Skeletal muscle cell (primary cell): ENCODE measurements at regions not wholly inside any gene's neighbourhood (a gene's known extent, or its start where the extent isn't known, plus 50 kb on each side); places are given as distances from the start of the nearest gene placed in this dataset.
A peak's percentile ranks its signal among the peaks of the same experiment; 100 is the strongest.

Source experiments
- DNase-seq: peaks from one replicate; pipeline ENCODE4 v3.0.0-alpha.2; 2010; ENCODE audit warnings: low read depth
- H3K4me3 ChIP-seq: 2 replicates; pipeline ENCODE4 v1.5.1; 2011; ENCODE audit warnings: low read depth, mild to moderate bottlenecking, control low read depth, low read length, moderate library complexity

DNA sequence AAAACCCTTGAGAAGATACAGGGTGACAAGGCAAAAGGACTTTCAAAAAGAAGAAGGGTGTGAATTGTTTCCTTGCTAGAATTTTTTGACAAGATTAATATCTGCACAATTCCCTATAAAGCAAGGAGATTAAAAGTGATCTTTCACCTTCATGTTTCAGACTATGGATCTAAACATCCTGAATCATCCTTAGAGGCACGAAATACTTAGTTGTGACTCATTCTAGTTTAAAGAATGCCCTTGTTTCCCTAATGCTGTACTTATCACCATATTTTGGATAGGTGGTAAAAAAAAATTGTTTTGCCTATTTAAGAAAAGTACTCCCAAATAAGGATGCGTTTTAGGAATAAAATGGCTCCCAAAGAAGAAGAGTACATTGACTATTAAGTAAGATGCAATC lies 415.1 kb downstream of the LRRIQ3 start:
- DNase-seq, result no peak
- no peak overlapping the region for H3K4me3 ChIP-seq

DNA sequence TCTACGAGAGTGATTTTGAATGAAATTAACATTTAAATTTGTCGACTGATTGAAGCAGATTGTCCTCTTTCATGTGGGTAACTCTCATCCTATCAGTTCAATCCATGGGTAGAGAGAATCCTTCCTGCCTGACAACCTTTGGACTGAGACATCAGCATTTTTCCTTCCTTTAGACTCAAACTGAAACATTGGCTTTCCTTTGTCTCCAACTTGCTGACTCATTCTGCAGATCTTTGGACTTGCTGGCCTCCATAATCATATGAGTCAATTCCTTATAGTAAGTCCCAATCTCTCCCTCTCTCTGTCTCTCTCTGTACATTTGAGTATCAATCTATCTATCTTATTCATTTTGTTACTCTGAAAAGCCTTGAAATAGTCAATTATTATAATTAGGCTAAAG lies 416.7 kb downstream of the LRRIQ3 start:
- DNase-seq, result peak; percentile 19
- H3K4me3 ChIP-seq, result no peak overlapping the region

- DNase-seq, result no peak
- H3K4me3 ChIP-seq, result no peak overlapping the region
These were observed 419.5 kb downstream of the LRRIQ3 start for GRCh38 chr1:73778471-73778870.

DNA sequence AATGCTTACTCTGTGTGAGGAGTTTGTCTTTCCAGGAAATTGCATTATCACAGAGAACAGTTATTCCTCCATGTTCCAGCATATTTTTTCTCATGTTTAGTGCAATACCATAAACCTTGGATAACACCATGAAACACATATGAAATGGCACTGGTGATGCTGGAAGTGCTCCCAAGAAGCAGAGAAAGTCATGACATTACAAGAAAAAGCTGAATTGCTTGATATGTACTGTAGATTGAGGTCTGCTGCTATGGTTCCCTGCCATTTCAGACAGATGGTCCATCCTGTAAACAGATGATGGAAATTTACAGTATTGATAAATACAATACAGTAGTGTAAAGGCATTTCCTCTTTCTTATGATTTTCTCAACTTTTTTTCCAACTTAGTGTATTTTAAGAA lies 422.1 kb downstream of the LRRIQ3 start:
- DNase-seq, result no peak

DNA sequence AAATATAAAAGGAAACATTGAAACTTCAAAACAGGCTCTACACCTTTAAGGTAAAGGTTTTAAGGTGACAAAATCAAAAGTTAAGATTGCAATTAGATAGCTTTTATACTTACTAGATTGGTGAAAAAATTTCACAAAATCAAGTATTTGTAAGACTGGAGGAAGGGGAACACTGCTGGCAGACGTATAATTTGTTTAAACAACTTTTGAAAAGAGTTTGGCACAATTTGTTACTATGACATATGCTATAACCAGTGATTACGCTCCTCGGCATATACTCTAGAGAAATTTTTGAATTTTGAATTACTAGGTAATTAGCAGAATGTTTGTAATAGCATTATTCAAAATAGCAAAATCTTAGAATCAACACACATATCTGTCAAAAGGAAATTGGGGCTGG lies 425.0 kb downstream of the LRRIQ3 start:
- DNase-seq, result no peak
- H3K4me3 ChIP-seq, result no peak overlapping the region

More for the DNA sequence above, 422.1 kb downstream of the LRRIQ3 start:
- no peak overlapping the region for H3K4me3 ChIP-seq

- no peak overlapping the region for H3K4me3 ChIP-seq
- DNase-seq, result no peak
These were observed 426.6 kb downstream of the LRRIQ3 start for GRCh38 chr1:73771396-73771795.

DNA sequence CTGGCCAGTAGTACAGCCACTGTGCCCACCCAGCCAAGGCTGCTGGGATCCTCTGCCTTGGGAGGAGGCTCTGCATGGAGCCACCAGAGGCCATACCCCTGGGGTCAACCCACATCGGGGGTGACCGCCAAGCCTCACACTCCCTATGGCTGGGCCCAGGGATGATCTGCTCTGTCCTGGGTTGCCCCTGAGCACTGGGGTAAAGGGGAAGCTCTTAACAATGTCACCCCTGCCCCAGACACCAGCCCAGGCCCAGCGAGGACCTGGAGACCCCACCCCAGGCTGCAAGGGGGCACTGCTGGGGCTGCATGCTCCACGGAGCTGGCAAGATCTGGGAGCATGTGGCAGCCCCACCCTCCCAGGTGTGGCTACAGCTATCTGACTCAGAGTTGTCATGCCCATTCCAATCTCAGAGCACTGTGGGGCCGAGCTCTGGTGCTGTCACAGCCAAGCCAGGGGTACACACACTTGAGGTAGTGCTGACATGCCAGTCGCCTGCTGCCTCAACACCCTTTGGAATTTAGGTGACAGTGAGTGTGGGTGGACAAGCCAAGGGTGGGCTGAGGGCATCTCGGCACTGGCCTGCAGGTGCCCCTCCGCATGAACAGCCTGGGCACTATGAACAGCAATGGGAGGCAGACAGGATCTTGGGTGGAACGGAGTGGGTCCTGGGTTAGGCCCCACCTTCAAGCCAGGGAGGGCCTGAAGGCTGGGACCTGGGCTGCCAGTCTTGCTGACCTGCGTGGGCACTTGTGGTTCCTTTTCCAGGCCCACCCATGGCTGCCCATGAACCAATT lies 427.7 kb downstream of the LRRIQ3 start:
- H3K4me3 ChIP-seq, result no peak overlapping the region
- DNase-seq, result no peak

DNA sequence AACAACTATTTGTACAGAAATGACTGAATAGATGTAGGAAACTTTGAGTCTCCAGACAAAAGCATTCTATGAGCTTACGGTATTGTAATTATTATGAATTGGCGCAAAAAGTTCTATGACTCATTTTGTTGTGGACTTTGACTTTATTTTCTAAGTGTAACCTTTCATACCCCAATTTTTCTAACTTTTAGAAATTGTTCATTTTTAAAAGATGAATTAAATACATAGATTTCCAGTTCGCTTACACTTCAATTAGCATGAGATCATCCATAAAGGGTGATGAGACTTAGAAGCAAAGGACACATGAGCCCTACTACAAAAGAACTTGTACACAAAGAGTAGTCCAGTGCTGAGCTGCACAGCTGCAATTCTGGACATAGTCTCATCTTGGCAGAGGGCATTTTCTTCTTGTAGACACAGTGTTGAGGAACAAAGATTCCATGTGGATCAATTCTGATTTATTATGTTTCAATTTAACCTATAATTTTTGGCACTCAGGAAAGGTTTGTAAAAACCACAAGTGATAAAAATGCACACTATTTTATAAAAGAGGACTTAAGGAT lies 431.1 kb downstream of the LRRIQ3 start:
- no peak overlapping the region for H3K4me3 ChIP-seq
- no peak for DNase-seq

DNA sequence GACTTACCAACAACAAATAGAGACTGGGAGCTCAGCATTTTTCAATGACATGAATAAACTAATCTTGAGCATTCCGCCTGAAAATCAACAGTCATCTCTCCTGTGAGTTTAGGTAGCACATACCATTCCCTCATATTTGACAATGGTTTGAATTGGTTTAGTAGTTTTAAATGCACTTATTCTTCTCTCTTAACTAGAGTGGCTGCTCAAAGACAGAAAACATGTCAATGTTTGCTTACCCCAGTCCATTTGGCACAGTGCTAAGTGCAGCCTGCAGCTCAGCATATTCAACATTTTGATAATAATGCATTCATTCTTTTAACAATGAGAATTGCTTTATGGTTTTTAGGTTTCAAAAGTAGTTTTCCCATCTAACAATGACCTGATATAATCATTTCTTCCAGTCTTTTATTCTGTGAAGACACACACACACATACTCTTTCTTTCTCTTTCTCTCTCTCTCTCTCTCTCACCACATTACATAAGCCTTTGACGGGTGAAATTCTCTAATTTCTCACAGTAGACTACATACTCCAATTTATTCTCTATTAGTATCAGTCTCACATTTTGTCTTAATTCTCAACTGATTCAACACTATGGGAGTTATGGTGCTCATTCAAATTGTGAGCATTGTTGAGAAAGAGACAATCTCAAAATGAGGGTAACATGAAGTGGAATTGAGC lies 432.3 kb downstream of the LRRIQ3 start:
- no peak overlapping the region for H3K4me3 ChIP-seq
- no peak for DNase-seq

GRCh38 chr1:73761559-73761958 lies 436.4 kb downstream of the LRRIQ3 start:
- H3K4me3 ChIP-seq, result no peak overlapping the region
- DNase-seq, result no peak

DNA sequence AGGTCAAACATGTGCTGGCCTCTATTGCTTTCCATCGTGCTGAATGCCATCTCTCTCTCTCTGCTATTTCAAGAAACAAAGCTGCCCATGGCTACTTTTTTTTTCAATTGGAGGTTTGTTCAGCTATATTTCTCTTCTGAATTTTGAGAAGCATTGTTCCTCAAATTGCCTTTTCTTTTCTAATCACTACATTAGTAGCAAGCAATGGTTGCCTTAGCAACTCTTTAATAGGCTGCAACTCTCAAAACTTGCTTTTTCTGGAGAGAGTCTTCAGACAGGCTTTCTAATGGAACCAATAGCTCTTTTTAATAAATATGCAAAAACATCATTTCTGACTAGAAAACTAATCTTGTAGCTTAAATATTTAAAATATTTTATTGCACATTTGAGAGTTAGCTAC lies 439.0 kb downstream of the LRRIQ3 start:
- DNase-seq, result no peak
- H3K4me3 ChIP-seq, result no peak overlapping the region

GRCh38 chr1:73756817-73757216 lies 441.2 kb downstream of the LRRIQ3 start:
- no peak overlapping the region for H3K4me3 ChIP-seq
- no peak for DNase-seq

DNA sequence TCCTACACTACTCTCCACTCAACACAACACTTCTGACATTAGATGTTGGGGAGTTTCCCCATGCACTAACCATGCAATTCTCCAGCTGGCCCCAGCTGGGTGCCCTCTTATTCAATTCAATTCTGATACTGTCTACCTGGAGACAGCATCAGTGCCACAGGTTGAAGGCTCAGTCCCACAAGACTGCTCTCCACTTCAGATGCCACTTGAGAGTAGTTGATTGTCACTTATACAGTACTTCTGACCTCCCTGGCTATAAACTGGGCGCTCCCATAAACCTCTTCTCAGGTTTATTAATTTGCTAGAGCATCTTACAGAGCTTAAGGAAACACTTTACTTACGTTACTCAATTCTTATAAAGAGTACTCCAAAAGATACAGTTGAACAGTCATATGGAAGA lies 442.3 kb downstream of the LRRIQ3 start:
- no peak for DNase-seq
- H3K4me3 ChIP-seq, result no peak overlapping the region

GRCh38 chr1:73749996-73750395 lies 448.0 kb downstream of the LRRIQ3 start:
- DNase-seq, result no peak

DNA sequence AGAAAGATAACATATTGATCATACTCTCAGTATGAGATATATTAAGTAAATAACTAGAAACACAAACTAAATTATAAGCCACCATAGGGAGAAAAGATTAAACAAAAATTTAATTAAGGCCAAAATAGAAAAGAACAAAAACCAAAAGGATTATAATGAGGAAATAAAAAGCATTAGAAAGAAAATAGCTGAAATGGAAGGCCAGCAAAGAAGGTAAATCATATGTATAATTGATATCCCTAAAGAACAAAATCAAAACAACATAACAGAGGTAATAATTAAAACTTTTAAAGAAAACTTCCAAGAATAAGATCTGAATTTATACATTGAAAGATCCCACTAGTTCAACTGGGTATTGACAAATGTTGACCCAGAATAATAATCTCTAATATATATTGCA lies 453.0 kb downstream of the LRRIQ3 start:
- H3K4me3 ChIP-seq, result no peak overlapping the region
- no peak for DNase-seq

More at GRCh38 chr1:73749996-73750395, 448.0 kb downstream of the LRRIQ3 start:
- H3K4me3 ChIP-seq, result no peak overlapping the region

- no peak overlapping the region for H3K4me3 ChIP-seq
- no peak for DNase-seq
These were observed 461.9 kb downstream of the LRRIQ3 start for GRCh38 chr1:73736125-73736524.

DNA sequence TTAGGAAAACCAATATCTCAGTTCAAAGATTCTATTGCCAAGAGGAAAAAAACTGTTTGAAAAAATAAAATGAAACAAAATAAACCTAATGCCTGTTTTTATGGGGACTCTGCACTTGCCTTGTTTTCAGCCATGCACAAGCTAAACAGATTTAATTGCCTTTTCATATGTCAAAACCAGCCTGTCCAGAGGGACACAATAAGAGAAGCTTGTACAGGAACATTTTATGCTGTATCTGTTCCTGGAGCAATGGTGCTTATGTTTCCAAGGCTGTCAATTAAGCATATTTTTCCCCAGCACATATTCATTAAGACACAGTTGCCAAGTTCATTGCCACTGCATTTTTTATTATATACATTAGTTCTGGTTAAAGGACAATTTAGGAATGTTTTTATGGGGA lies 470.9 kb downstream of the LRRIQ3 start:
- no peak overlapping the region for H3K4me3 ChIP-seq
- DNase-seq, result no peak

GRCh38 chr1:73722055-73722454 lies 475.9 kb downstream of the LRRIQ3 start:
- no peak overlapping the region for H3K4me3 ChIP-seq
- no peak for DNase-seq

- no peak for DNase-seq
- H3K4me3 ChIP-seq, result no peak overlapping the region
These were observed 480.0 kb downstream of the LRRIQ3 start for GRCh38 chr1:73717976-73718375.

- no peak overlapping the region for H3K4me3 ChIP-seq
- DNase-seq, result no peak
These were observed 486.9 kb downstream of the LRRIQ3 start for GRCh38 chr1:73711089-73711488.

- DNase-seq, result no peak
- no peak overlapping the region for H3K4me3 ChIP-seq
These were observed 496.1 kb downstream of the LRRIQ3 start for GRCh38 chr1:73701826-73702225.
